CD4-positive, alpha-beta T cell treated with Interleukin-10 for 1 hour (primary cell): ENCODE measurements at regions not wholly inside any gene's neighbourhood (a gene's known extent, or its start where the extent isn't known, plus 50 kb on each side); places are given as distances from the start of the nearest gene placed in this dataset.

Source experiments
- DNase-seq: peaks from one replicate; pipeline ENCODE4 v3.0.0-alpha.2; 2020

- no peak for DNase-seq
These were observed 472.8 kb downstream of the CCSER2 start for GRCh38 chr10:84801156-84801555.

GRCh38 chr10:84801916-84802315 lies 473.5 kb downstream of the CCSER2 start:
- DNase-seq = no peak

GRCh38 chr10:84805149-84805548 lies 476.8 kb downstream of the CCSER2 start:
- no peak for DNase-seq

- DNase-seq = no peak
These were observed 482.7 kb downstream of the CCSER2 start for GRCh38 chr10:84811113-84811512.

DNA sequence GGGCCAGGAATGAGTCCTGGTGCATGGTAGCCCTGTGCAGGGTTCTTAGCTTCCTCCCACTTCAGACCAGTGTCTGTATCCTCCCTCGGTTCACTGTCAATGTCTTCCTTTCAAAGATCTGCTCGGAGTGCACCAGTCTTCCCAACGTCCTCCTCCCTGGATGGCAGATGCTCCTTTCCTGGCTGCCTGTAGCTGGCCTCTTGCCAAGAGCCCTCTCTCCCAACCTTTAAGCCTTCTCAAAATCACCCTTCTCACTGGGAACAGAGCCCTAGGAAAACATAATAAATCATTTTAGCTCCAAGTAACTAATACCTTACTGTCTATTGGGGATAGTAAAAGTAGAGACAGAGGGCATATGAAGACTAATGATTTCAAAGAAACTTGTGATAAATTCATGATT lies 490.6 kb downstream of the CCSER2 start:
- DNase-seq = no peak

- DNase-seq = no peak
These were observed 491.7 kb downstream of the CCSER2 start for GRCh38 chr10:84820120-84820519.

DNA sequence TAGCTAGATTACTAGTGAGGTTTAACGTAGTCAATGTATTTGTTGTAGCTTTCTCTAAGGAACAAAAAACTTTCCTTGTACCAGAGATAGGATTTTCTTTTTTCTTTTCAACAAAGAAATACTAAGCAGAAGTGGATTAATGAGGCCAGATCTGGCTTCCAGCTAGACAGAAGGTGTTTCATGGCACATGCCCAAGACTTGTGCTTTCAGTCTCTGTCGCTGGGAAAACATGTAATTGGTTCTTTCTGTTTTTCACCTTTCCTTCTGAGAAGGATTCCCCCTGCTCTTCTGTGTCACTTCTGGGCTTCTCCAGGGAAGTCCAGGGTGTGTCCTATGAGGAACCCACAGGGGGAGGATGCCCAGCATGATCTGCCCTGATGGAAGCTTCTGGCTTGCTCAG lies 492.2 kb downstream of the CCSER2 start:
- no peak for DNase-seq

GRCh38 chr10:84822931-84823630 lies 494.7 kb downstream of the CCSER2 start:
- no peak for DNase-seq

GRCh38 chr10:84824525-84824924 lies 496.1 kb downstream of the CCSER2 start:
- DNase-seq = no peak

DNA sequence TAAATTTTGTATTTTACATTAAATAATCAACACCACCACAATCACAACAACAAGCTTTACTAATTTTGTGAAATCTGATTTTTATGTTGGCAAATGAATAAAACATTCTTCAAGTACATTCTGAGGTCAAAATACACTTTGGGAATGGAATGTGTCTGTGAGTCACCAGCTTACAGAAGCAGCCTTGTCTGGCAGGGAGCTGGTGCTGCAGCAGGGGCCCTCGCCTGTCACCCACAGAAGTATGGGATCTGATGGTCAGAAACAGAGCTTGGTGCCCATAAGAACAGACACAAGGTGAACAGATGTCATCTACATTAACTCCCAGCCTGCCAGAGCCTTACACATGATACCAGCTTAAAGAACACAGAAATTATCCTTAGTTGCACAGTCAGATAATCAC lies 496.9 kb downstream of the CCSER2 start:
- no peak for DNase-seq

DNA sequence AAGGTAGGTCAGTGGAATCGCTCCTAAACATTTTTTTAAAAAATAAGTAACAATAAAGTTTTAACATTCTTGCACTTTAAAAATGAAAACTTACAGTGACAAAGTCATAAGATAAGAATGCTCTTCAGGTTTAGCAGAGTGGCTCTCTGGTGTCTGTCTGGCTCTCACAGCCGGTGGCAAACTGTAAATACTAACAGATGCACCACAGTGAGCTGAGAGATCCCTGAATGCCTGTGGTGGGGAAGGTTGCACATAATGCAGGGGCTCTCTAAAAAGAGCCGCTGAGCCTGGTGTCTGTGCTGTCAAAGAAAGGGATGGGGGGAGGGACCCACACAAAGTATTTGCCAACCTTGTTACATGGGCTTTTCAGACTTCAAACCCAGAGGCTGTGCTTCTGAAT lies 498.3 kb downstream of the CCSER2 start:
- DNase-seq = no peak

DNA sequence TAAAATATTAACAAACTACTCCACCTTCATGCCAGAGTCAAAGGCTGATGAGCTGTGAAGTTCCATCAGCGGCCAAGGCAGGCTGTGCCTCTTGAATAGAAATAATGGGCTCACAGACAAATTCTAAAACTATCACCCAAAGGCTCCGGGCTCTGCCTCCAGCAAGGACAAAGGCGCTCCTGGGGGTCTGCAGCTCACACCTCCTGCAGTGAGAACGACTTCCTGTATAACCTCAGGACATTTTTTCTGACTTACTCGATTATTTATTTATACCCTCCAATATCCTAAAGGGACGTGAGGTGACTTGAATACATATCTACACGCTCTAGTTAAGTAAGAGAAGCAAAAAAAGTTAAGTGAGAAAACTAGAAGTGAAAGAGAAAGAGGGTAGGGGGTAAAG lies 500.7 kb downstream of the CCSER2 start:
- no peak for DNase-seq

- no peak for DNase-seq
These were observed 508.8 kb downstream of the CCSER2 start for GRCh38 chr10:84837041-84837812.

DNA sequence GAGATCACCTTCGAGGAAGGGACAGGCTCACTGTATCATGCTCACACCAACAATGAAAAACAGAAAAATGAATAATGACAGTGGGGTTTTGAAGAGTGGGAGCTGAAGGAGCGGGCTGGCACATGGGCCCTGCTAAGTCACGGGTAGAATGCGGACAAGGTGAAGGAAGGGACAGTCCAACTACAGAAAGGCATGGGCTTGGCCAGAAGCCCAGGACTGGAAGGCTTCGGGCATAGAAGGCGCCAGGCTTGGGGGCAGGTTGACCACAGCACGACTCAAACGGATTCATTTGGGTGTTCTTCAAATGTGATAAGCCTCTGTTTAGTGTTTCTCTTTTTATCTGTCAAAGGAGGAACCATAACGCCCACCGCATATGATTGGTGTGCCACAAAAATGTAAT lies 509.5 kb downstream of the CCSER2 start:
- DNase-seq = no peak

GRCh38 chr10:84838851-84839250 lies 510.5 kb downstream of the CCSER2 start:
- DNase-seq = no peak

DNA sequence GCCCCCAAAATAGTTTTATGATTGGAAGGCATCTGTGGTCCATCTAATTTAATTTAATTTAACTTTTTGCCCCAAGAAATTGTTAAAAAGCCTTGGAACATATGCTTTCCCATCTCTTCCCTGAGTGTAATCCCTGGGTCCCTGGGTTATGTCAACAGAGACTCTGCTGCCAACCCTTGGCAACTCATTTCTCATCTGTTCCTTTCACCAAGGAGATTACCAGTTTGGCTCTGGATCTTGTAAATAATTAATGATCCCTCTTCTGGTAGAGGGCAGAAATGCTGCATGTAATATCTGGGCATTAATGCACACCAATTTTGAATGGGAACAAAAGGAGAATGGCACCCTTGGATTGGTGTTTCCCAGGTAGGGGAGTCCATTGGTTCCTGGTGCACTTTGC lies 514.2 kb downstream of the CCSER2 start:
- no peak for DNase-seq

GRCh38 chr10:84844461-84844860 lies 516.1 kb downstream of the CCSER2 start:
- DNase-seq = no peak

GRCh38 chr10:84845628-84846261 lies 517.4 kb downstream of the CCSER2 start:
- DNase-seq = no peak

DNA sequence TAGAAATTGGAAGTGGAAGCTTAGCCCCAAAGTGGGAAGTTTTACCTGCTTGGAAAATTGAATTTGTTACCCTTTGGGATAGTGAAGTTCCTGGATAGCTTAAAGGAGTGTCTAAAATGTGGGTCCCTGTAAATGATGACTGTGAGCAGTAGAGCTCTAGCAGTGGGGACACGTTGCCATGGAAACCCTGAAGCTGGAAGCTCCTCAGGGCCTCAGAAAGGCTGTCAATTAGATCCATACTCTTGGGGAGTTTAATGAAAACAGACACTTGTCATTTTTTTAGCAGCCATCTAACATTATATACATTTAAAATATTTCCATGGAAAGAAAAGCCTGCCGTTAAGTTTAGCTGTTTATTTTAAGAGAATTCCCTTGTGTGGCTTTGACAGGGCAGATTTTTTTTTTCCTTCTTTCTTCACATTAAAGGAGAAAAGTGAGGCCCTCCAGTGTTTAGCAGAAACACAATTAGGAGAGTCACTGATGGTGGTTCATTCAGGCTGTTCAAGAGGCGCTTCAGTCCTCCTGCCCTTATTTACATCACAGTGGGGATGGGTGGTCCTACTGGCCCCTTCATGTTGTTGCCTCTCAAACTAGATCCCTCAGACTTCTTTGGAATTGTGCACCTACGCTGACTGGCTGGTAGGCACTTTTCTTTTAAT lies 518.4 kb downstream of the CCSER2 start:
- no peak for DNase-seq

- DNase-seq = no peak
These were observed 520.6 kb downstream of the CCSER2 start for GRCh38 chr10:84848967-84849366.

DNA sequence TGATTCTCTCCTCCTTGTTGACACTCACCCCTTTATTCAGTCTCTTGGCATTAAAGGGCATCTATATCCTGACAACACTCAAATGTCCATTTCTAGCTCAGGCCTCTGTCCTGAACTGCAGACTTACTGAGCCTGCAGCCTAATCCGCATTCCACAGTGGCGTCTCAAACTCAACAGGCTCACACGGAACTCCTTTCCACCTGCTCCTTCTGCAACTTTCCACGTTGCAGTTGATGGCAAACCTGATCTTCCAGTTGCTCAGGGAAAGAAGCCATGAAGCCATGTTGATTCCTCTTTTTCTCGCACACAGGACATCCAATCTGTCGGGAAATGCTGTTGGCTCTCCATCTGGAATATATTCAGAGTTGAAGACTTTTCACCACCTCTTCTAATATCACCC lies 522.4 kb downstream of the CCSER2 start:
- no peak for DNase-seq

DNA sequence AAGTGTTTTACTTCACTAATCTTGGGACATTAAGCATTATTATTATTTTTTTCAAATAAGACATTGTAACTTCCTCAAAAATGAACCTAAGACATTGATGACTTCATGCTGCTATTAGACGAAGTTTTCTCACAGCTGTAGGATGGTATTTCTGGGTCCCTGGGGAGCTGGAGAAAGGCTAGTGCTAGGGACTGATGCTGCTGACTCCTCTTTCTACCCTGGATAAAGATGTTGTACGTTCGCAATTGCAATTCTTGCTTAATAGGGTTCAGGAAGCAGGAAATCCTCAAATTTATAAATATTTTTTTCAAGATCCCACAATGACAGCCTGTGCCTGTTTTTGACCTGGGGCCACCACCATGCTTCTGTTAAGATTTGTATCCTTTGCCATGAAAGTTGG lies 526.0 kb downstream of the CCSER2 start:
- DNase-seq = no peak

DNA sequence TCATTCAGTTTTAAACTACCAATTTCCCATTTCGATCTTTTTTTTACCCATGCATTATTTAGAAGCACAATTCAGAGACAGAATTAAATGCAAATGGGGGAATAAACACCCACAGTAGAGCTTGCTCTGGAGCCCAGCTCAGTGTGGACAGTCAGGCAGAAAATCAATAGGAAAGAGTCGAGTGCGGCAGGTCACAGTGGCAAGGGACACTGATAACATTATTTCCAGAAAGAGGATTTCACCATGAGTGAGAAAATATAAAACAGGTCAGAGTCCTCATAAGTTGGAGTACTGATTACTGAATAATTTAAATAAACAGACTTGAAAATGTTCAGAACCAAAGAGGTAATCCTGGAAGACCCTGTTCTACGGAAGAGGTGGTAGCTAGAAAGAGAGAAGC lies 532.5 kb downstream of the CCSER2 start:
- DNase-seq = no peak

DNA sequence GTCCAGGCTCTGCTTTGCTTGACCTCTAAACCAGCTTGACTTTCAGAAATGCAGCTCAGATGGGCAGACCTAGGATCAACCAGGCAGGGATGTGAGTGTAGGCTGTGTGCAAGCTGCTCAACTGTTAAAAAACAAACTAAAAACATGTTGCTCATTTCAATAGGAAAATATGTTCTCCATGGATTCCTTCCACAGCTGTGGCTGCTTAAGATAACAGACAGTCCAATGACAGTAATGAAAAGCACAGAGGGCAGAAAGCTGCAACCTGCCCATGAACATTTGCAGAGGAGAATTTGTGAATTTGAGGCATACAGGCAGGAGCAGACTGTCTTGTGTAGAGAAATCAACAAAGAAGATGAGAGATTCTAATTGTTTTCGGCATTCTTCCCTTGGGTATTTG lies 534.2 kb downstream of the CCSER2 start:
- no peak for DNase-seq
